ENCODE measurements at regions not wholly inside any gene's neighbourhood (a gene's known extent, or its start where the extent isn't known, plus 50 kb on each side); places are given as distances from the start of the nearest gene placed in this dataset.

DNA sequence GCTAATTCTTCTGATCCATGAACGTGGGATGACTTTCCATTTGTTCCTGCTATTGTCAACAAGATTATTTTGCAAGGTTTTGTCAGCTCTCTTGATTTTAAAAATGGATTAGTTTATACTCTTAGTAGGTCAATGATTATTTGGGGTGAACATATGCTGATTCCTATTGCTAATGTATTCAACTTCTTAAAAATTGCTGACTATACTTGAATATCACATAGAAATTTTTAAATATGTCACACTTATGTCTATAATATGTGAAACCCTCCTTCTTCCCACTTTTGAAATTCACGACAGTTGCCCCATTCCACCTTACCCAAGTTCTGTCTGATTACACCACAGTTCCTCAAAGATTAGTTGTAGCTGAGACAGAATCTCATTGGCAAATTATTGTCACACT lies 465.7 kb upstream of the TENM3 start:
- Mint-ChIP-seq H3K4me3 (ENCODE audit: unreplicated experiment) (no peak overlapping the region), H3K27ac (ENCODE audit: unreplicated experiment) (no peak overlapping the region), H3K4me1 (ENCODE audit: low read depth, unreplicated experiment) (peaks cover 5% of the 10 kb centered on the region), H3K36me3 (ENCODE audit: low read depth, unreplicated experiment) (no peaks in the 10 kb centered on the region), H3K27me3 (ENCODE audit: low read depth, unreplicated experiment) (no peaks in the 10 kb centered on the region), H3K9me3 (ENCODE audit: unreplicated experiment) (peaks cover 10% of the 10 kb centered on the region)
- FAIRE-seq = no peak
- H3K36me3 ChIP-seq (ENCODE audit: insufficient read depth, low read length) = no peaks in the 10 kb centered on the region
- H3K79me2 ChIP-seq (ENCODE audit: insufficient read depth, low read length) = no peaks in the 10 kb centered on the region
- H3K9ac ChIP-seq (ENCODE audit: low read length) = no peak overlapping the region
- no peak overlapping the region for H2AFZ ChIP-seq (ENCODE audit: low read depth, low read length)
- no peak for DNase-seq (ENCODE audit: low read depth)
- no peak for TF ChIP-seq EZH2 (IDR thresholded peaks at IDR 0.05; ENCODE audit: insufficient read depth, low read length)
- TF ChIP-seq, protein P1, sequence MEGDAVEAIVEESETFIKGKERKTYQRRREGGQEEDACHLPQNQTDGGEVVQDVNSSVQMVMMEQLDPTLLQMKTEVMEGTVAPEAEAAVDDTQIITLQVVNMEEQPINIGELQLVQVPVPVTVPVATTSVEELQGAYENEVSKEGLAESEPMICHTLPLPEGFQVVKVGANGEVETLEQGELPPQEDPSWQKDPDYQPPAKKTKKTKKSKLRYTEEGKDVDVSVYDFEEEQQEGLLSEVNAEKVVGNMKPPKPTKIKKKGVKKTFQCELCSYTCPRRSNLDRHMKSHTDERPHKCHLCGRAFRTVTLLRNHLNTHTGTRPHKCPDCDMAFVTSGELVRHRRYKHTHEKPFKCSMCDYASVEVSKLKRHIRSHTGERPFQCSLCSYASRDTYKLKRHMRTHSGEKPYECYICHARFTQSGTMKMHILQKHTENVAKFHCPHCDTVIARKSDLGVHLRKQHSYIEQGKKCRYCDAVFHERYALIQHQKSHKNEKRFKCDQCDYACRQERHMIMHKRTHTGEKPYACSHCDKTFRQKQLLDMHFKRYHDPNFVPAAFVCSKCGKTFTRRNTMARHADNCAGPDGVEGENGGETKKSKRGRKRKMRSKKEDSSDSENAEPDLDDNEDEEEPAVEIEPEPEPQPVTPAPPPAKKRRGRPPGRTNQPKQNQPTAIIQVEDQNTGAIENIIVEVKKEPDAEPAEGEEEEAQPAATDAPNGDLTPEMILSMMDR (IDR thresholded peaks at IDR 0.05; ENCODE audit: insufficient read depth, low read depth, low read length) = no peak
- no peaks in the 10 kb centered on the region for H3K4me1 ChIP-seq (ENCODE audit: insufficient read depth, low read length)
- no peak overlapping the region for H3K4me3 ChIP-seq (ENCODE audit: insufficient read depth, low read depth, low read length)
- H3K27ac ChIP-seq (ENCODE audit: low read depth, low read length) = no peak overlapping the region
- H3K4me2 ChIP-seq (ENCODE audit: low read length) = no peak overlapping the region
- no peaks in the 10 kb centered on the region for H3K27me3 ChIP-seq (ENCODE audit: insufficient read depth, low read length)
- no peaks in the 10 kb centered on the region for H4K20me1 ChIP-seq (ENCODE audit: insufficient read depth, low read length)
- no peaks in the 10 kb centered on the region for H3K9me3 ChIP-seq (ENCODE audit: insufficient read depth, low read depth, low read length)

DNA sequence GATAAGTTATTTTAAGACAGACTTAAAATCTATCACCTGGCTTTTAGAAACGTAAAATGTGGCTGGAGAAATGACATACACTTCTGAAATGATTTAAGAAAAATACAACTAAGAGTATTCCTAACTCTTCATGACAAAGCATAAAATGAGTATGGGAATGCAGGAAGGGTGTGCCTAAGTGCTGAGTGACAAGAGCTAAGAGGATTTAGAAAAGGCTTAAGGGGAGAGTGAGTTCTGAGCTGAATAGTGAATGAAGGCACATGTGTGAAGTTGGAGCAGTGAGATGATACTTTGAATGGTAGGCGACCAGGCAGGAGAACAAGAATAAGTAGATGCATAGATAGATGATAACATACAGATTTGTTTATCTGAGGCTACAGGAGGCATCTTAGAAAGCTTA lies 458.3 kb upstream of the TENM3 start:
- peaks cover 7% of the 10 kb centered on the region for H3K4me1 Mint-ChIP-seq (ENCODE audit: low read depth, unreplicated experiment)
- Histone ChIP-seq H3K79me2 (ENCODE audit: insufficient read depth, low read length) (no peaks in the 10 kb centered on the region), H3K4me2 (ENCODE audit: low read length) (no peak overlapping the region), H3K9me3 (ENCODE audit: insufficient read depth, low read depth, low read length) (no peaks in the 10 kb centered on the region), H3K9ac (ENCODE audit: low read length) (no peak overlapping the region), H4K20me1 (ENCODE audit: insufficient read depth, low read length) (no peaks in the 10 kb centered on the region), H3K4me3 (ENCODE audit: insufficient read depth, low read depth, low read length) (no peak overlapping the region), H3K4me1 (ENCODE audit: insufficient read depth, low read length) (no peaks in the 10 kb centered on the region), H2AFZ (ENCODE audit: low read depth, low read length) (no peak overlapping the region), H3K27ac (ENCODE audit: low read depth, low read length) (no peak overlapping the region), H3K27me3 (ENCODE audit: insufficient read depth, low read length) (no peaks in the 10 kb centered on the region), H3K36me3 (ENCODE audit: insufficient read depth, low read length) (no peaks in the 10 kb centered on the region)
- no peaks in the 10 kb centered on the region for H3K27me3 Mint-ChIP-seq (ENCODE audit: low read depth, unreplicated experiment)
- H3K9me3 Mint-ChIP-seq (ENCODE audit: unreplicated experiment) = peaks cover 10% of the 10 kb centered on the region
- H3K36me3 Mint-ChIP-seq (ENCODE audit: low read depth, unreplicated experiment) = peaks cover 3% of the 10 kb centered on the region
- FAIRE-seq (no peak), DNase-seq (ENCODE audit: low read depth) (no peak)
- no peak overlapping the region for H3K27ac Mint-ChIP-seq (ENCODE audit: unreplicated experiment)
- no peak overlapping the region for H3K4me3 Mint-ChIP-seq (ENCODE audit: unreplicated experiment)
- no peak for TF ChIP-seq EZH2 (IDR thresholded peaks at IDR 0.05; ENCODE audit: insufficient read depth, low read length)
- TF ChIP-seq, protein P1 (IDR thresholded peaks at IDR 0.05; ENCODE audit: insufficient read depth, low read depth, low read length) = no peak

DNA sequence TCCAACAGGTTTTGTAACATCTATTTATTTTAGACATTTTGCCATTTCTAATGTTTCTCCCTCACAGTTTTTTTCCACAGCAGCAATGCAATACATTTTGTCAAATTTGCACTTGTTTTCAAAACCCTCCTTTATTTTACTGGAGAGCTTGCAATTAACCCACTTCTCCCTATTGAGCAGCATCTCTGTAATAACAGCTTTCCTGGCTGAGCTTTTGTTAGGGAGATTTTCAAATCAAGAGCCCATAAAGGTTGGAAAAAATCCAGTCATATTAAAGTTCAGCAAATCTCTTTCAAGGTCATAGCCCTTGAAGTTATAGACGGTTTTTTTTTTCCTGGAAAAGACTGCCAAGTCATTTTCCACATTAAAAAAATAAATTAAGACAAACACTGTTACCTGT lies 450.6 kb upstream of the TENM3 start:
- no peak overlapping the region for H3K27ac ChIP-seq (ENCODE audit: low read depth, low read length)

More for the DNA sequence above, 450.6 kb upstream of the TENM3 start:
- Mint-ChIP-seq H3K9me3 (ENCODE audit: unreplicated experiment) (peaks cover 2% of the 10 kb centered on the region), H3K4me3 (ENCODE audit: unreplicated experiment) (no peak overlapping the region), H3K4me1 (ENCODE audit: low read depth, unreplicated experiment) (peaks cover 6% of the 10 kb centered on the region), H3K27me3 (ENCODE audit: low read depth, unreplicated experiment) (no peaks in the 10 kb centered on the region), H3K27ac (ENCODE audit: unreplicated experiment) (no peak overlapping the region), H3K36me3 (ENCODE audit: low read depth, unreplicated experiment) (no peaks in the 10 kb centered on the region)
- Histone ChIP-seq H2AFZ (ENCODE audit: low read depth, low read length) (no peak overlapping the region), H3K27me3 (ENCODE audit: insufficient read depth, low read length) (no peaks in the 10 kb centered on the region), H3K36me3 (ENCODE audit: insufficient read depth, low read length) (no peaks in the 10 kb centered on the region), H3K79me2 (ENCODE audit: insufficient read depth, low read length) (no peaks in the 10 kb centered on the region), H4K20me1 (ENCODE audit: insufficient read depth, low read length) (no peaks in the 10 kb centered on the region), H3K4me3 (ENCODE audit: insufficient read depth, low read depth, low read length) (no peak overlapping the region), H3K9me3 (ENCODE audit: insufficient read depth, low read depth, low read length) (peaks cover 6% of the 10 kb centered on the region), H3K4me1 (ENCODE audit: insufficient read depth, low read length) (peaks cover 5% of the 10 kb centered on the region), H3K4me2 (ENCODE audit: low read length) (no peak overlapping the region), H3K9ac (ENCODE audit: low read length) (no peak overlapping the region)
- no peak for DNase-seq (ENCODE audit: low read depth)
- no peak for FAIRE-seq
- no peak for TF ChIP-seq EZH2 (IDR thresholded peaks at IDR 0.05; ENCODE audit: insufficient read depth, low read length)
- TF ChIP-seq, protein P1 (IDR thresholded peaks at IDR 0.05; ENCODE audit: insufficient read depth, low read depth, low read length) = no peak
